ENCODE measurements at regions not wholly inside any gene's neighbourhood (a gene's known extent, or its start where the extent isn't known, plus 50 kb on each side); places are given as distances from the start of the nearest gene placed in this dataset.

GRCh38 chr2:156719036-156719435 is 282.9 kb downstream of the GPD2 start:
- no peaks in the 10 kb centered on the region for H3K36me3 ChIP-seq (ENCODE audit: control insufficient read depth, insufficient read depth, low read length)
- no peak overlapping the region for H2BK15ac ChIP-seq (ENCODE audit: low read depth, low read length)
- H4K8ac ChIP-seq (ENCODE audit: low read depth in 2 of 2, low read length in 2 of 2) = no peak overlapping the region
- no peak overlapping the region for H3K27ac ChIP-seq (ENCODE audit: insufficient read depth, low read length)
- BruUV-seq (replicated peaks) = no TSS peak
- no peaks in the 10 kb centered on the region for H4K20me1 ChIP-seq (ENCODE audit: insufficient read depth, low read length)
- H3K27me3 ChIP-seq (ENCODE audit: control insufficient read depth, insufficient read depth, low read length) = no peaks in the 10 kb centered on the region
- ATAC-seq (ENCODE audit: low read depth) (no peak), DNase-seq (no peak)
- dilution Hi-C loops (cut with HindIII; ENCODE audit: low sequenced_read_pairs, unreplicated experiment) (no loop called here), in situ Hi-C loops (cut with MboI; ENCODE audit: low sequenced_read_pairs) (no loop called here), intact Hi-C loops (cut with micrococcal nuclease) (no loop called here)
- CTCF ChIA-PET = interaction anchor here (0.6 kb wide), 1 partner anchor 493 kb away, joined by 3 read pairs; no protein-coding TSS in a partner anchor
- H4K5ac ChIP-seq (ENCODE audit: low read depth, low read length) = no peak overlapping the region
- H3K4me2 ChIP-seq (ENCODE audit: low read depth, low read length) = no peak overlapping the region
- TF ChIP-seq MXI1 (IDR thresholded peaks at IDR 0.05; ENCODE audit: borderline replicate concordance, low read depth, low read length) = no peak
- no peak for TF ChIP-seq RCOR1 (IDR thresholded peaks at IDR 0.05; ENCODE audit: insufficient replicate concordance, low read length)
- TF ChIP-seq NFE2L2 (IDR thresholded peaks at IDR 0.05; ENCODE audit: low read depth, low read length) = no peak
- no peak for TF ChIP-seq CHD1 (IDR thresholded peaks at IDR 0.05; ENCODE audit: low read depth, low read length)
- no peak for TF ChIP-seq FOS (IDR thresholded peaks at IDR 0.05; ENCODE audit: low read depth, low read length)
- no peak for TF ChIP-seq USF2 (IDR thresholded peaks at IDR 0.05; ENCODE audit: low read depth, low read length)
- no peak for TF ChIP-seq RAD21 (IDR thresholded peaks at IDR 0.05; ENCODE audit: low read length)
- TF ChIP-seq MAZ (IDR thresholded peaks at IDR 0.05; ENCODE audit: borderline replicate concordance, low read depth, low read length) = no peak
- H2AK5ac ChIP-seq (ENCODE audit: low read depth, low read length) = no peak overlapping the region
- H3K9me3 ChIP-seq (ENCODE audit: control insufficient read depth, insufficient read depth, low read length) = no peaks in the 10 kb centered on the region
- no peak overlapping the region for H2BK120ac ChIP-seq (ENCODE audit: low read depth, low read length)
- no CpG with 5 or more reads among the region's 3 CpGs for WGBS, 2 experiments (ENCODE audit: extremely low coverage in 2 of 2, insufficient read length in 1 of 2)
- POLR2A ChIA-PET (ENCODE audit: unreplicated experiment) = no interaction called here
- H3K79me1 ChIP-seq (ENCODE audit: low read depth in 1 of 2, low read length in 2 of 2) = no peaks in the 10 kb centered on the region
- H3K18ac ChIP-seq (ENCODE audit: low read depth, low read length) = no peak overlapping the region
- no peak overlapping the region for H3K23ac ChIP-seq (ENCODE audit: low read depth, low read length)
- no peak overlapping the region for H3K4ac ChIP-seq (ENCODE audit: low read depth, low read length)
- H4K91ac ChIP-seq (ENCODE audit: insufficient read depth, low read depth, low read length) = no peak overlapping the region
- no peak overlapping the region for H2AFZ ChIP-seq (replicated peaks; ENCODE audit: low read length, poor library complexity)
- H3K4me3 ChIP-seq (ENCODE audit: insufficient read depth, low read depth, low read length) = no peak overlapping the region
- H2BK20ac ChIP-seq (ENCODE audit: low read depth, low read length) = no peak overlapping the region
- no peak overlapping the region for H2BK5ac ChIP-seq (ENCODE audit: low read depth, low read length, poor library complexity, severe bottlenecking)
- no peak overlapping the region for H3K14ac ChIP-seq (replicated peaks; ENCODE audit: low read depth, low read length)
- no peak overlapping the region for H2AK9ac ChIP-seq (replicated peaks; ENCODE audit: low read depth, low read length, poor library complexity)
- no peak overlapping the region for H3K56ac ChIP-seq (ENCODE audit: extremely low read depth, insufficient read depth, low read length)
- no peaks in the 10 kb centered on the region for H3K4me1 ChIP-seq (ENCODE audit: control insufficient read depth, insufficient read depth, low read length)
- no peak overlapping the region for H3K9ac ChIP-seq (ENCODE audit: low read depth, low read length)
- no peaks in the 10 kb centered on the region for H3K9me1 ChIP-seq (ENCODE audit: insufficient read depth, low read length)

All from IMR-90 (cell line).